ENCODE measurements at regions not wholly inside any gene's neighbourhood (a gene's known extent, or its start where the extent isn't known, plus 50 kb on each side); places are given as distances from the start of the nearest gene placed in this dataset.
"Not testable (repeated sequence)": the region's sequence is repeated elsewhere in the genome, so short reads cannot be mapped to it uniquely, and the experiment has no call there.

- no peak for DNase-seq
Observed at GRCh38 chr2:194907569-194907968, 749.5 kb upstream of the SLC39A10 start.

- DNase-seq = no peak
Observed at GRCh38 chr2:194896871-194897270, 760.2 kb upstream of the SLC39A10 start.

DNA sequence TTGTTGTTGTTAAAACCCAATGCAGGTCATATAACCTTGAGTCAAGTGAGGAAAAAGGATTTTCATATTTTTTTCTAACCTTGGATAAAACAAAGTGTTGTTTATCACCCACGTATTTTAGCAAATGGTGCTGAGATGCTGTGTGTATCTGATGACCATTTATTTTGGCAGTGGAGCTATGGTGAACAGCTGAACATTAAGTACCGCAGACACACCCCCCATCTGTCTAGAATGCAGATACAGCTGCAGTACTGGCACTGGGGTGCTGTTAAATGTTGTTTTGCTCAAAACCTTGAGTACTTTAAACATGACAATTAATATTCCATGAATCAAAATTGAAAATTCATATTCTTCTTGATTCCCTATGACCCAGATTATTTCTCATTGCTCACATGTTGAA lies 773.3 kb upstream of the SLC39A10 start:
- DNase-seq = no peak

- no peak for DNase-seq
Observed at GRCh38 chr2:194870974-194871535, 786.0 kb upstream of the SLC39A10 start.

GRCh38 chr2:194867328-194867727 lies 789.7 kb upstream of the SLC39A10 start:
- DNase-seq = peak; percentile 80

DNA sequence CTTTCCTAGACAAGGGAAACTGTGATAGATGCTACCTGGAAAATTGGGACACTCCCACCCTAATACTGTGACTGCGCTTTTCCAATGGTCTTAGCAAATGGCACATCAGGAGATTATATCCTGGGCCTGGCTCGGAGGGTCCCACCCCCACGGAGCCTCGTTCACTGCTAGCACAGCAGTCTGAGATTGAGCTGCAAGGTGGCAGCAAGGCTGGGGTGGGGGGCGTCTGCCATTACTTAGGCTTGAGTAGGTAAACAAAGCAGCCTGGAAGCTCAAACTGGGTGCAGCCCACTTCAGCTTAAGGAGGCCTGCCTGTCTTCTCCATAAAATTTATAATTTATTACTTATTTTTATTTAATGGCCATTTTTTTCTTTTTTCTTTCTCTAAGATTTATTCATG lies 802.1 kb upstream of the SLC39A10 start:
- no peak for DNase-seq

- no peak for DNase-seq
Observed at GRCh38 chr2:194842871-194843270, 814.2 kb upstream of the SLC39A10 start.

GRCh38 chr2:194834371-194834770 lies 822.7 kb upstream of the SLC39A10 start:
- not testable (repeated sequence) for DNase-seq

DNA sequence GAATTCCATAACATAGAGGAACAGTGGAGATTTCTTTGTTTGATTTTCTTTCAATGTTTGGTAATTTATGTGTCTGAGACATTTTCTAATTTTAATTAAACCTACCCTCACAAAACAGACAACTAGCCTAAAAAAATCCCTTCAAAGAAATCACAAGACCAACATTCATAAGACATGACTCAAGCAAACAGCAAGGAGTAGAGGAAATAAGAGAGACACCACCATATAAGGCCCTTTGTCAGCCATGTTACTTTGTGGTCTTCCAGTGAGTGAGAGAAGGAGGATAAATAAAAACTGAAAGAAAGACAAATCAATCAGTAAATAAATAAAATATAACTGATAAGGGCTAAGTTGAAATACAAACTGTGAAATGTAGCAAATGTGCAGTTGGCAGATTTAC lies 830.8 kb upstream of the SLC39A10 start:
- DNase-seq = no peak

GRCh38 chr2:194824450-194824849 lies 832.6 kb upstream of the SLC39A10 start:
- DNase-seq = no peak

GRCh38 chr2:194822657-194823056 lies 834.4 kb upstream of the SLC39A10 start:
- DNase-seq = no peak

GRCh38 chr2:194822097-194822496 lies 834.9 kb upstream of the SLC39A10 start:
- no peak for DNase-seq

GRCh38 chr2:194819367-194819766 lies 837.7 kb upstream of the SLC39A10 start:
- peak; percentile 8 for DNase-seq

DNA sequence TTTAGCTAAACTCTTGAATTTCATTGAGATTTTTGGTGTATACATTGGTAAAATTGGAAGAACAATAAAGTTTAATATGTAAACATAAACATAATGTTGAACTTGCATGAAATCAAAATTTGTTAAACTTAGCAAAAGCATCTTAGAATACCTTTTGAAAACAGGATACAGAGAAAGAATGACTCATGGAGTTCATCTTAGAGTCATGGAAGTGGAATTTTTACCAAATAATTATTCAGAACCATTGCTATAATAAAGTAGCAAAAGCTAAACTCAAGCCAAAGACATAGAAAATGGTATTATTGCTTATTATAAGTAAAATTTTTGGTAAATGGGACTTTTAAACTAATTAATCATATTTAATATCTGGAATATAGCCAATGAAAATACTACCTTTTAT lies 841.6 kb upstream of the SLC39A10 start:
- DNase-seq = no peak

DNA sequence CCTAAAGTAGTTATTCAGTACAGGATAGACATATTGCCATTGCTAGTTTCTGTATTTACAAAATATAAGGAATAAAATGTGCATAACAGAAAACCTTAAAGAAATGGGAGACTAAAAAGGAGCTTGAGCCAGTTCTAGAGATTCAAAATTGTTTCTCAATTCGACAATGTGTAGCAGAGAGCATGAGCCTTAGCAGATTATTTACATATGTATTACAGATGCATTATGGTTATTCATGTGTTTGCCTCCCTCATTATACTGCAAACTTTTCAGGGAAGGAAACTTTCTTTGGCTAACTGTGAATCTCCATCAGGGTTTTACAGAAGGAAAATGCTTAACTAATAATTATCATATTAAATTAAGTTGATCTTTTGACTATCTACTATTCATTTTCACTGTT lies 854.4 kb upstream of the SLC39A10 start:
- DNase-seq = no peak

DNA sequence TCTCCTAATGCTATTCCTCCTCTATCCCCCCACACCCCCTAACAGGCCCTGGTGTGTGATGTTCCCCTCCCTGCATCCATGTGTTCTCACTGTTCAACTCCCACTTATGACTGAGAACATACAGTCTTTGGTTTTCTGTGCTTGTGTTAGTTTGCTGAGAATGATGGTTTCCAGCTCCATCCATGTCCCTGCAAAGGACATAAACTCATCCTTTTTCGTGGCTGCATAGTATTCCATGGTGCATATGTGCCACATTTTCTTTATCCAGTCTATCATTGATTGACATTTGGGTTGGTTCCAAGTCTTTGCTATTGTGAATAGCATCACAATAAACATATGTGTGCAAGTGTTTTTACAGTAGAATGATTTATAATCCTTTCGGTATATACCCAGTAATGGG lies 870.0 kb upstream of the SLC39A10 start:
- not testable (repeated sequence) for DNase-seq

GRCh38 chr2:194771394-194771793 lies 885.6 kb upstream of the SLC39A10 start:
- DNase-seq = not testable (repeated sequence)

- no peak for DNase-seq
Observed at GRCh38 chr2:194769030-194769429, 888.0 kb upstream of the SLC39A10 start.

DNA sequence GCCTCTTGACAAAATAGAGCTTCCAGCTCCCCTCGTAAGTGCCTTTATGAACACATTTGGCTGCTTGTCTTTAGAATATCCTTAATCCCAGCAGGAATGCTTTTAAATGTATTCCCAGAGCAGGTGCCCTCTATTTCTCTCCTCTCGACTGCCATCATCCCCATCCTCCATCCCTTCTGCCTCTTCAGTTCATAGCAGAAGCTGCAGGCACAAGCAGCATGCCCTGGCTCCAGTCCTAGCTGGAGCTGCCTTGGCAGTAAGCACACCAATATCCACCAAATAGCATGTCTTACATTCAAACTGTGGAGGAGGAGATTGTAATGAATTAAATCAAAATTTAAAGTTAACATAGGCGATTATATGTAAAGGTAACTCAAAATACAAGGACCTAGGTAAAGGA lies 891.3 kb upstream of the SLC39A10 start:
- DNase-seq = no peak

GRCh38 chr2:194750926-194751325 lies 906.1 kb upstream of the SLC39A10 start:
- no peak for DNase-seq

DNA sequence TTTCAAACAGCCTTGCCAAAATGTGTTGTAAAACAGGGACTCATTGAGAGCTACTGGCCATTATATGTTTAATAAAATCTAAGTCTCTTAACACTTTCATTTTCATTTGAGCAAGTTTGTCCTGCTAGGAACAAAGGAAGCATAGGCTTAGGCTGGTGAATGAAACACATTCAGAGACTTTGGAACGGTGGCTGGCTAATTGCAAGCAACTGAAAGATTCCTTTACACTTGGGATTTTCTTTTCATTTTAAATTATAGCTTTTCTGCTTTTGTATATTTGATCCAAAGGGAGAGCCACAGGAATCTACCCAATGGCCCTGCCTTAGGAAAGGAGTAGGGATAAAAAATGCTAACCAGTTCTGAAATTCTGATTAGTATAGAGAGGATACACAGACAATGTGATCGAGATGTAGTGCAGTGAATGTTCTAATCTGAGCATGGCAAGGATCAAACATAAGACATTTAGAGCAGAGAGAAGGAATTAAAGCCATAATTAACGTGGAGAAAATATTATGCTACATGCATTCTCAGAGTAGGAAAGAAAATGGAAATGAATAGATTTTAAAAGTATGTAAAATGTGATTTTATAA lies 911.4 kb upstream of the SLC39A10 start:
- DNase-seq = no peak

- no peak for DNase-seq
Observed at GRCh38 chr2:194742706-194743105, 914.3 kb upstream of the SLC39A10 start.

DNA sequence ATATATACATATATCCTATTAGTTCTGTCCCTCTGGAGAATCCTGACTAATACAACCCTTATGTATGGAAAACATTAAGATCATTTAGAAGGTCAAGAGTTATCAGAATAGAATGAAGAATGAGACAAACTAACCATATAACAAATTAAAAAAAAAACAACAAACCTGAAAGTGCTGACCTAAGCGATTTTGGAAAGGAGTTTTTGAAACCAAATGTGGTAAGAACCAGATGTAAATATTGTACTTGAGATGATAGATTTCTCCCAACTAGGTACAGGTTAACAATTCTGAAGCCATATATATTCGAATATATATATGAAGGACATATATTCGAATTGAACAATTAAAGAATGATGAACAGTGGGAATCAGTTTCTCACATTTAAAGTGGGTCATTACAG lies 917.8 kb upstream of the SLC39A10 start:
- DNase-seq = no peak

- DNase-seq = no peak
Observed at GRCh38 chr2:194735837-194736542, 921.0 kb upstream of the SLC39A10 start.

GRCh38 chr2:194730266-194730665 lies 926.8 kb upstream of the SLC39A10 start:
- no peak for DNase-seq

Data from NCI-H510A treated with DMSO at 0.1 percent for 48 hours (cell line).